OCI-LY3 (cell line): ENCODE measurements at regions not wholly inside any gene's neighbourhood (a gene's known extent, or its start where the extent isn't known, plus 50 kb on each side); places are given as distances from the start of the nearest gene placed in this dataset.
A peak's percentile ranks its signal among the peaks of the same experiment; 100 is the strongest.

Source experiments
- H2AFZ ChIP-seq: fragments of 200-600, 300-600 bp; shearing (Covaris generic); 2 replicates; pipeline ENCODE4 v1.6.0; 2014; ENCODE audit warnings: antibody characterized with exemption, low read depth, low read length
- H3K27ac ChIP-seq: fragments of 200-600, 300-600 bp; sonication (generic); 2 replicates; pipeline ENCODE4 v1.5.1; 2014; ENCODE audit warnings: mild to moderate bottlenecking, low read length, moderate library complexity, mixed read lengths
- H3K27me3 ChIP-seq: fragments of 200-600, 300-600 bp; sonication (generic); 2 replicates; pipeline ENCODE4 v1.6.1; 2014; ENCODE audit warnings: low read depth, low read length, mixed read lengths
- H3K36me3 ChIP-seq: fragments of 200-600, 300-600 bp; sonication (generic); replicated peaks from 2 replicates; pipeline ENCODE3; 2014; ENCODE audit warnings: low read depth, low read length, mixed read lengths
- H3K4me1 ChIP-seq: fragments of 300-600, 200-600 bp; sonication (generic); 2 replicates; pipeline ENCODE4 v1.6.1; 2014; ENCODE audit warnings: low read length, mixed read lengths
- H3K4me2 ChIP-seq: fragments of 200-600, 300-600 bp; sonication (generic); 2 replicates; pipeline ENCODE4 v1.6.1; 2014; ENCODE audit warnings: low read length, mixed read lengths
- H3K4me3 ChIP-seq: fragments of 300-600, 200-600 bp; sonication (generic); 2 replicates; pipeline ENCODE4 v1.5.1; 2014; ENCODE audit warnings: antibody characterized with exemption, mild to moderate bottlenecking, low read length, moderate library complexity
- H3K79me2 ChIP-seq: fragments of 300-600, 200-600 bp; shearing (Covaris generic); 2 replicates; pipeline ENCODE4 v1.6.1; 2014; ENCODE audit warnings: mild to moderate bottlenecking, low read length, mixed read lengths
- H3K9ac ChIP-seq: fragments of 300-600, 200-600 bp; shearing (Covaris generic); 2 replicates; pipeline ENCODE4 v1.6.0; 2014; ENCODE audit warnings: mild to moderate bottlenecking, low read length, moderate library complexity
- H3K9me3 ChIP-seq: fragments of 200-600, 300-600 bp; shearing (Covaris generic); 2 replicates; pipeline ENCODE4 v1.6.1; 2014; ENCODE audit warnings: low read length, mixed read lengths; ENCODE audit not compliant: insufficient read depth
- H4K20me1 ChIP-seq: fragments of 200-600, 300-600 bp; sonication (generic); 2 replicates; pipeline ENCODE4 v1.6.1; 2016; ENCODE audit warnings: low read length, mixed read lengths; ENCODE audit not compliant: insufficient read depth
- EZH2phosphoT487 ChIP-seq: fragments of 200-600 bp; shearing (Covaris generic); IDR thresholded peaks from 2 replicates; pipeline ENCODE4 v1.6.1; 2018; ENCODE audit warnings: antibody characterized with exemption, mixed run types, low read depth
- TF ChIP-seq, protein P1 (sequence below): fragments of 200-600, 300-600 bp; sonication (generic); IDR thresholded peaks from 2 replicates; pipeline ENCODE4 v1.5.1; 2014; ENCODE audit warnings: antibody characterized with exemption, low read length, low read depth

DNA sequence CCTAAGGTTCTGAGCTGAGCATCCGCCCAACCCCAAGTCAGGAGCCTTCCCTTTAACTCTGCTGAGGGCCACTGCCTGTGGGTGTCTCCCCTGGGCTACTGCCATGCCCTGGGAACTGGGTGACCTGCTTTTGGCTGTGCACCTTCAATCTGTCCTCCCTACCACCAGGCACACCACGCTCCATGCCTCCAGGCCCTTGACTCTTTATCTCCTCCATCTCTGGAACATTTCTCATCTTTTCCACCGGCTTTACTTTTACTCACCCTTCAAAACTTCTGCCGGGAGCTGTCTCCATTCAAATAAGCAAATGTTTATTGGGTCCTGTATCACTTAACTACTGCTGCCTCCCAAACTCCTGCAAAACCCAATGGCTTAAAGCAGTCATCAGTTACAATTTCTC lies 83.3 kb upstream of the NHSL1 start:
- no peak overlapping the region for H3K4me3 ChIP-seq
- H3K27ac ChIP-seq = no peak overlapping the region
- H3K4me1 ChIP-seq = no peaks in the 10 kb centered on the region
- no peak overlapping the region for H3K9ac ChIP-seq
- H3K27me3 ChIP-seq = no peaks in the 10 kb centered on the region
- no peak overlapping the region for H2AFZ ChIP-seq
- no peak overlapping the region for H3K4me2 ChIP-seq
- no peaks in the 10 kb centered on the region for H3K79me2 ChIP-seq
- H3K9me3 ChIP-seq = no peaks in the 10 kb centered on the region
- TF ChIP-seq EZH2phosphoT487 = no peak
- TF ChIP-seq, protein P1, sequence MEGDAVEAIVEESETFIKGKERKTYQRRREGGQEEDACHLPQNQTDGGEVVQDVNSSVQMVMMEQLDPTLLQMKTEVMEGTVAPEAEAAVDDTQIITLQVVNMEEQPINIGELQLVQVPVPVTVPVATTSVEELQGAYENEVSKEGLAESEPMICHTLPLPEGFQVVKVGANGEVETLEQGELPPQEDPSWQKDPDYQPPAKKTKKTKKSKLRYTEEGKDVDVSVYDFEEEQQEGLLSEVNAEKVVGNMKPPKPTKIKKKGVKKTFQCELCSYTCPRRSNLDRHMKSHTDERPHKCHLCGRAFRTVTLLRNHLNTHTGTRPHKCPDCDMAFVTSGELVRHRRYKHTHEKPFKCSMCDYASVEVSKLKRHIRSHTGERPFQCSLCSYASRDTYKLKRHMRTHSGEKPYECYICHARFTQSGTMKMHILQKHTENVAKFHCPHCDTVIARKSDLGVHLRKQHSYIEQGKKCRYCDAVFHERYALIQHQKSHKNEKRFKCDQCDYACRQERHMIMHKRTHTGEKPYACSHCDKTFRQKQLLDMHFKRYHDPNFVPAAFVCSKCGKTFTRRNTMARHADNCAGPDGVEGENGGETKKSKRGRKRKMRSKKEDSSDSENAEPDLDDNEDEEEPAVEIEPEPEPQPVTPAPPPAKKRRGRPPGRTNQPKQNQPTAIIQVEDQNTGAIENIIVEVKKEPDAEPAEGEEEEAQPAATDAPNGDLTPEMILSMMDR = no peak
- H3K36me3 ChIP-seq = no peaks in the 10 kb centered on the region
- H4K20me1 ChIP-seq = no peaks in the 10 kb centered on the region

DNA sequence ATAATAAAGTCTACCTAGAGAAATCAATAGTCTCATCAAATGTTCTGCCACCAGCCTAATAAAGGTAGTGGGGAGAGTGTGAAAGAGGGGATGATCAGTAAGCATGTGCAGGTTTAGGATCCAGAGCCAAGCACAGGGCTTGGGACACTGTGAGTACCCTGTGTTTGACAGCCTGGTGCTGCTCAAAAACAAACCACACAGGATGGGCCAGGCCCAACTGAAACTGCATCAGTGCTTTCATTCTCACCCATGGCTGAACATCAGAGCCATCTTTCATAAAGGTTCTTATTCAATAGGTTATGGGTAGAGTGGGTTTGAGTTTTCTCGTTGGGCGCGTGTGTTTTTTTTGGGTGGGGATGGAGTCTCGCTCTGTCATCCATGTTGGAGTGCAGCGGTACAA lies 87.3 kb upstream of the NHSL1 start:
- H4K20me1 ChIP-seq = no peaks in the 10 kb centered on the region
- no peak overlapping the region for H3K4me3 ChIP-seq
- H3K9me3 ChIP-seq = no peaks in the 10 kb centered on the region
- no peaks in the 10 kb centered on the region; the same call in 1 of the 2 replicates for H3K4me1 ChIP-seq
- no peak overlapping the region for H3K4me2 ChIP-seq
- no peak overlapping the region for H3K27ac ChIP-seq
- no peak overlapping the region for H2AFZ ChIP-seq
- H3K27me3 ChIP-seq = no peaks in the 10 kb centered on the region
- no peak for TF ChIP-seq EZH2phosphoT487
- TF ChIP-seq, protein P1 = no peak
- H3K79me2 ChIP-seq = no peaks in the 10 kb centered on the region
- H3K9ac ChIP-seq = no peak overlapping the region
- no peaks in the 10 kb centered on the region for H3K36me3 ChIP-seq

DNA sequence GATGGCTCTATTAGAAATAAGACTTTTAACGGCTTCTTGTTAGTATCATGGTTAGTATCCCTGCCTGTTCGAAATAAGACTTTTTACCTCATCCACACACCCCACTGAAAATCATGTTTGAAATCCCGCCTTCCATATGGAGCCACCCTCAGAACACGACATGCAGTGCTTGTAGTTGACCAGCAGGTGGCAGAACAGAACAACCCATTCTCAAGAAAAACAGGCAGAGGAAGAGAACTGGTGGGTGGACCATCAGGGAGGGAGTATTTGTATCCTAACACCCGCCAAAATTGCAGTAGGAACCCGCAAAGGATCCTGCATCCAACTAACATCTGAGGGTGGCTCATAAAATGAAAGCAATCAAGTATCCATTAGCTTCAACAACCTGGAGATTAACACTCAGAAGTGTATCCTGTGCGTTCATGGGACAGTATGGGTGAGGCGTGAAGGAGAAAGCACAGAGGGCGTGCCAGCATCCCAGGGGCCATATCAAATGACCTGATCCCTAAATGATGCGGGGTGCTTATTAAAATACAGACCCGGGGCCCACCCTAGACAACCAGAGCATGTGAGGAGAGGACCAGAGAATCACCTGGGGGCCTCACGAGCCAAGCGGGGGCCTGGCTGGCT lies 89.6 kb upstream of the NHSL1 start:
- H3K27ac ChIP-seq = no peak overlapping the region
- no peaks in the 10 kb centered on the region for H3K27me3 ChIP-seq
- no peak overlapping the region for H3K4me3 ChIP-seq
- H3K9me3 ChIP-seq = no peaks in the 10 kb centered on the region
- H4K20me1 ChIP-seq = no peaks in the 10 kb centered on the region
- H3K4me1 ChIP-seq = peaks cover 21% of the 10 kb centered on the region
- H2AFZ ChIP-seq = no peak overlapping the region
- H3K79me2 ChIP-seq = no peaks in the 10 kb centered on the region
- H3K9ac ChIP-seq = no peak overlapping the region
- no peak for TF ChIP-seq EZH2phosphoT487
- TF ChIP-seq, protein P1 = peak; percentile 79
- H3K36me3 ChIP-seq = no peaks in the 10 kb centered on the region
- no peak overlapping the region for H3K4me2 ChIP-seq

DNA sequence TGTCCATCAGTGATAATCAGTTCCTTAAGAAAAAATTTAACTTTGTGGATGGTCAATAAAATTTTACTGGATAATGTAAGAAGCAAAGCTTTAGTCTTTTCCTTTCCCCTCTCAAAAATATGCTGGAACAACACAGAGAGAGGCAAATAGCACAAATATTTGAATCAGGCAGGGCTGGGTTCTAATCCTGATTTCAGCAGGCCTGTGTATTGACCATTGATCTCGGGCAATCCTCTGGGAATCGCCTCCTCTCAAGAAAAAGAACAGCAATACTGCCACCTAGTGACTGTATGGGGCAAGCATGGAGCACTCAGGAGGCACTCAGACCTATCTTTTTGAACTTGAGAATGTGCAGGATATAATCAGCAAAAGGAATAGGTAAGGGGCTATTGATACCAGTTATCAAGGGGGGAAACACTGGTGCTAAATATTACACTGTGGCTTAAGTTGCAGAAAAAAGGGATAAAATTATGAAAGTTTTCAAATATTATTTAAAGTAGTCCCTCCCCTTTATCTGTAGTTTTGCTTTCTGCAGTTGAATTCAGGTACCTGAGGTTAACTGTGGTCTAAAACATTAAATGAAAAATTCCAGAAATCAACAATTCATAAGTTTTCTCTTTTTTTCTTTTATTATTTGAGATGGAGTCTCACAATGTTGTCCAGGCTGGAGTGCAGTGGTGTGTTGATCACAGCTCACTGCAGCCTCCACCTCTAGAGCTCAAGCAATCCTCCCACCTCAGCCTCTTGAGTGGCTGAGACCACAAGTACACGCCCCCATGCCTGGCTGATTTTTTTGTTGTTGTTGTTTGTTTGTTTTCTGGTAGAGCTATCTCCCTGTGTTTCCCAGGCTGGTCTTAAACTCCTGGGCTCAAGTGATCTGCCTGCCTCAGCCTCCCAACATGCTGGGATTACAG lies 91.8 kb upstream of the NHSL1 start:
- Histone ChIP-seq H4K20me1 (no peaks in the 10 kb centered on the region), H3K79me2 (no peaks in the 10 kb centered on the region), H3K4me2 (peak overlapping the region; percentile 22; the same call in 1 of the 2 replicates), H3K4me1 (peaks cover 21% of the 10 kb centered on the region), H3K27ac (no peak overlapping the region), H3K9ac (no peak overlapping the region), H3K36me3 (no peaks in the 10 kb centered on the region), H3K9me3 (no peaks in the 10 kb centered on the region), H3K4me3 (no peak overlapping the region), H2AFZ (no peak overlapping the region), H3K27me3 (no peaks in the 10 kb centered on the region)
- TF ChIP-seq EZH2phosphoT487 = no peak
- TF ChIP-seq, protein P1 = peak; percentile 80
